Endodermal cell (in vitro differentiated cells): ENCODE measurements at regions not wholly inside any gene's neighbourhood (a gene's known extent, or its start where the extent isn't known, plus 50 kb on each side); places are given as distances from the start of the nearest gene placed in this dataset.

Source experiments
- DNase-seq: peaks from one replicate; pipeline ENCODE4 v3.0.0-alpha.2; 2017
- H3K27ac ChIP-seq: 2 replicates; pipeline ENCODE4 v1.5.1; 2013; ENCODE audit warnings: mild to moderate bottlenecking, low read depth, low read length, moderate library complexity
- H3K27me3 ChIP-seq: 2 replicates; pipeline ENCODE4 v1.6.1; 2013; ENCODE audit warnings: mild to moderate bottlenecking, low read length, moderate library complexity; ENCODE audit not compliant: insufficient read depth, control insufficient read depth, poor library complexity, severe bottlenecking
- H3K36me3 ChIP-seq: 2 replicates; pipeline ENCODE4 v1.7.0; 2013; ENCODE audit warnings: mild to moderate bottlenecking, low read length, moderate library complexity; ENCODE audit not compliant: control insufficient read depth, insufficient read depth
- H3K4me1 ChIP-seq: one replicate; pipeline ENCODE4 v1.7.0; 2013; ENCODE audit warnings: low read length; ENCODE audit not compliant: control insufficient read depth, insufficient read depth
- H3K4me3 ChIP-seq: 2 replicates; pipeline ENCODE4 v1.5.1; 2013; ENCODE audit warnings: mild to moderate bottlenecking, low read length, moderate library complexity
- H3K9ac ChIP-seq: 2 replicates; pipeline ENCODE4 v1.6.1; 2013; ENCODE audit warnings: mild to moderate bottlenecking, low read length, moderate library complexity; ENCODE audit not compliant: poor library complexity, severe bottlenecking; ENCODE audit errors: extremely low read depth
- H3K9me3 ChIP-seq: 2 replicates; pipeline ENCODE4 v1.6.1; 2013; ENCODE audit warnings: mild to moderate bottlenecking, low read length, moderate library complexity; ENCODE audit not compliant: control insufficient read depth
- H3K27ac Mint-ChIP-seq: 2 replicates; pipeline ENCODE4 v1.8.0; 2020; ENCODE audit warnings: mixed read lengths
- H3K27me3 Mint-ChIP-seq: 2 replicates; pipeline ENCODE4 v1.8.0; 2021; ENCODE audit warnings: mild to moderate bottlenecking, mixed read lengths; ENCODE audit not compliant: insufficient read depth
- H3K36me3 Mint-ChIP-seq: 2 replicates; pipeline ENCODE4 v1.8.0; 2020; ENCODE audit warnings: low read depth, mixed read lengths
- H3K4me1 Mint-ChIP-seq: 2 replicates; pipeline ENCODE4 v1.8.0; 2020; ENCODE audit warnings: mixed read lengths
- H3K4me3 Mint-ChIP-seq: 2 replicates; pipeline ENCODE4 v1.8.0; 2020; ENCODE audit warnings: mild to moderate bottlenecking, moderate library complexity, mixed read lengths
- H3K9me3 Mint-ChIP-seq: 2 replicates; pipeline ENCODE4 v1.8.0; 2020; ENCODE audit warnings: mild to moderate bottlenecking, mixed read lengths
- CTCF ChIP-seq: fragments of 200-600 bp; sonication (generic); conservative IDR thresholded peaks from 2 replicates; pipeline ENCODE4 v1.5.0; 2021; ENCODE audit warnings: antibody characterized with exemption, mild to moderate bottlenecking
- WGBS, 2 experiments: methylation state at CpG; one replicate each; pipeline versions ENCODE4 v1.1.5 to v1.1.7; 2013; ENCODE audit warnings: missing lambda C conversion rate in 2 of 2, mixed read lengths in 1 of 2; ENCODE audit not compliant: insufficient coverage in 1 of 2, insufficient read length in 1 of 2; 5-methylcytosine and 5-hydroxymethylcytosine counted together

DNA sequence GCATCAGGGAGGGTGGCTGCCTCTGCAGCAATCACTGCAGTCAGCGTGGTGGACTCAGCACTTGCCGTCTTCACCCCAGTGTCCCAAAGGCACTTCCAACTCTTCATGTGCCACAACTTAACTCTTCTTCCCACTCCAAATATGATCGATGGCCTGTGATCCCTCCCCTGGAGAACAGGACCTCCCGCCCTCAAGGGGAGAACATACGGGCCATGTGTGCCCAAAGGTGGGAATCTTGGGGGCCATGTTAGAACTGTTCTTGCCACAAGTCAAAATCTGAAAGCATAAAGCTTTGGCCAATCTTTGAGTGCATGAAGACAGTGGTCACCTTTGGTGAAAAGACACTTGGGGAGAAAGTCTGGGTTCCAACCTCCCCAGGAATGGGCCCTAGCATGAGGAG lies 368.5 kb upstream of the MGMT start:
- no peaks in the 10 kb centered on the region for H3K4me1 ChIP-seq
- 93% methylated on average over 3 to 5 of the region's 5 CpGs for WGBS, 2 experiments
- H3K4me3 Mint-ChIP-seq: no peak overlapping the region
- H3K27ac Mint-ChIP-seq: no peak overlapping the region
- no peaks in the 10 kb centered on the region for H3K27me3 Mint-ChIP-seq
- H3K4me1 Mint-ChIP-seq: no peaks in the 10 kb centered on the region
- no peak overlapping the region for H3K9ac ChIP-seq
- H3K9me3 ChIP-seq: no peaks in the 10 kb centered on the region
- H3K27me3 ChIP-seq: no peaks in the 10 kb centered on the region
- no peaks in the 10 kb centered on the region for H3K9me3 Mint-ChIP-seq
- no peak overlapping the region for H3K27ac ChIP-seq
- H3K4me3 ChIP-seq: no peak overlapping the region
- no peaks in the 10 kb centered on the region for H3K36me3 ChIP-seq
- H3K36me3 Mint-ChIP-seq: no peaks in the 10 kb centered on the region
- TF ChIP-seq CTCF: no peak
- no peak for DNase-seq

GRCh38 chr10:129099486-129099885 lies 367.6 kb upstream of the MGMT start:
- H3K27me3 Mint-ChIP-seq: no peaks in the 10 kb centered on the region
- TF ChIP-seq CTCF: no peak
- H3K27me3 ChIP-seq: no peaks in the 10 kb centered on the region
- no peaks in the 10 kb centered on the region for H3K4me1 Mint-ChIP-seq
- DNase-seq: no peak
- H3K4me3 ChIP-seq: no peak overlapping the region
- H3K9me3 Mint-ChIP-seq: no peaks in the 10 kb centered on the region
- H3K27ac ChIP-seq: no peak overlapping the region
- no peak overlapping the region for H3K9ac ChIP-seq
- no peaks in the 10 kb centered on the region for H3K36me3 Mint-ChIP-seq
- no peaks in the 10 kb centered on the region for H3K9me3 ChIP-seq
- H3K36me3 ChIP-seq: no peaks in the 10 kb centered on the region
- 90 to 100% methylated on average over 1 to 4 of the region's 5 CpGs for WGBS, 2 experiments
- H3K27ac Mint-ChIP-seq: no peak overlapping the region
- no peak overlapping the region for H3K4me3 Mint-ChIP-seq
- H3K4me1 ChIP-seq: no peaks in the 10 kb centered on the region

DNA sequence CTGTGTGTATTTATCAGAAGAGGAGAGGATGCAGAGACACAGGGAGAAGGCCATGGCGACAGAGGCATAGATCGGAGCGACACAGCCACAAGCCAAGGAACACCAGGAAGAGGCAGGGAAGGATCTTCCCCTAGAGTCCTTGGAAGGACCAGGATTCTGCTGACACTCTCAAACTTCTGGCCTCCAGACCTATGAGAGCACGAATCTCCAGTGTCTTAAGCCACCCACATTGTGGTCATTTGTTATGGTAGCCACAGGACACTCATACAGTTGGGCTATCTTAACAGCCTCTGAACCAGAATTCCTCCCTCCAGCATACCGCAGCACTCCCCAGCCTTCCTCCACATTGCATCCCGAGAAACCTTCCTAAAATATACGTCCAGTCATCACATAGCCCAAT lies 367.0 kb upstream of the MGMT start:
- no peak for TF ChIP-seq CTCF

More for the DNA sequence above, 367.0 kb upstream of the MGMT start:
- WGBS, 2 experiments: 91 to 93% methylated on average over 7 of the region's 7 CpGs
- Mint-ChIP-seq H3K4me1 (no peaks in the 10 kb centered on the region), H3K27ac (no peak overlapping the region), H3K4me3 (no peak overlapping the region), H3K27me3 (no peaks in the 10 kb centered on the region), H3K9me3 (no peaks in the 10 kb centered on the region), H3K36me3 (no peaks in the 10 kb centered on the region)
- Histone ChIP-seq H3K27me3 (no peaks in the 10 kb centered on the region), H3K27ac (no peak overlapping the region), H3K9me3 (no peaks in the 10 kb centered on the region), H3K36me3 (no peaks in the 10 kb centered on the region), H3K4me1 (no peaks in the 10 kb centered on the region), H3K9ac (no peak overlapping the region), H3K4me3 (no peak overlapping the region)
- DNase-seq: no peak
